ENCODE measurements at regions not wholly inside any gene's neighbourhood (a gene's known extent, or its start where the extent isn't known, plus 50 kb on each side); places are given as distances from the start of the nearest gene placed in this dataset.
"Not testable (repeated sequence)": the region's sequence is repeated elsewhere in the genome, so short reads cannot be mapped to it uniquely, and the experiment has no call there.

GRCh38 chr5:18270635-18271338 lies 636.5 kb downstream of the TAF11L14 start:
- no peak for DNase-seq

GRCh38 chr5:18276939-18277338 lies 642.7 kb downstream of the TAF11L14 start:
- DNase-seq: no peak

GRCh38 chr5:18281947-18282581 lies 647.8 kb downstream of the TAF11L14 start:
- DNase-seq: no peak

GRCh38 chr5:18285257-18285656 lies 651.0 kb downstream of the TAF11L14 start:
- DNase-seq: no peak

- DNase-seq: no peak
These were observed 657.9 kb downstream of the TAF11L14 start for GRCh38 chr5:18292146-18292545.

- DNase-seq: not testable (repeated sequence)
These were observed 661.4 kb downstream of the TAF11L14 start for GRCh38 chr5:18295696-18296095.

GRCh38 chr5:18299166-18299565 lies 664.9 kb downstream of the TAF11L14 start:
- DNase-seq: no peak

GRCh38 chr5:18305288-18305924 lies 671.1 kb downstream of the TAF11L14 start:
- no peak for DNase-seq

- DNase-seq: no peak
These were observed 677.0 kb downstream of the TAF11L14 start for GRCh38 chr5:18311266-18311665.

GRCh38 chr5:18312016-18312415 lies 677.8 kb downstream of the TAF11L14 start:
- DNase-seq: no peak

- no peak for DNase-seq
These were observed 680.0 kb downstream of the TAF11L14 start for GRCh38 chr5:18314192-18314778.

GRCh38 chr5:18321262-18321942 lies 687.1 kb downstream of the TAF11L14 start:
- no peak for DNase-seq

GRCh38 chr5:18323891-18324290 lies 689.6 kb downstream of the TAF11L14 start:
- DNase-seq: no peak

- DNase-seq: no peak
These were observed 691.2 kb downstream of the TAF11L14 start for GRCh38 chr5:18325431-18325830.

GRCh38 chr5:18329328-18329727 lies 695.1 kb downstream of the TAF11L14 start:
- DNase-seq: no peak

GRCh38 chr5:18333841-18334240 lies 699.6 kb downstream of the TAF11L14 start:
- no peak for DNase-seq

GRCh38 chr5:18334949-18335348 lies 700.7 kb downstream of the TAF11L14 start:
- no peak for DNase-seq

GRCh38 chr5:18354828-18355227 lies 720.6 kb downstream of the TAF11L14 start:
- no peak for DNase-seq

GRCh38 chr5:18357486-18357885 lies 723.2 kb downstream of the TAF11L14 start:
- DNase-seq: no peak

- DNase-seq: no peak
These were observed 732.0 kb downstream of the TAF11L14 start for GRCh38 chr5:18366234-18366633.

- no peak for DNase-seq
These were observed 736.3 kb downstream of the TAF11L14 start for GRCh38 chr5:18370531-18370930.

- DNase-seq: no peak
These were observed 741.4 kb downstream of the TAF11L14 start for GRCh38 chr5:18375641-18376040.

- DNase-seq: no peak
These were observed 743.8 kb downstream of the TAF11L14 start for GRCh38 chr5:18378066-18378465.
